DOHH2 (cell line): ENCODE measurements at regions not wholly inside any gene's neighbourhood (a gene's known extent, or its start where the extent isn't known, plus 50 kb on each side); places are given as distances from the start of the nearest gene placed in this dataset.

ENCODE experiments used
- H3F3A ChIP-seq: fragments of 200-600 bp; sonication (generic), shearing (Covaris generic); 2 replicates; pipeline ENCODE4 v1.6.0; 2016; ENCODE audit warnings: antibody characterized with exemption, mild to moderate bottlenecking; ENCODE audit not compliant: control insufficient read depth, insufficient read depth
- H3K27ac ChIP-seq: fragments of 200-600 bp; sonication (generic); 2 replicates; pipeline ENCODE4 v1.5.1; 2014; ENCODE audit warnings: low read depth, mild to moderate bottlenecking, low read length, moderate library complexity
- H3K27me3 ChIP-seq: fragments of 200-600 bp; sonication (generic); 2 replicates; pipeline ENCODE4 v1.6.1; 2014; ENCODE audit warnings: mild to moderate bottlenecking, low read length, mixed read lengths; ENCODE audit not compliant: control insufficient read depth
- H3K36me3 ChIP-seq: fragments of 200-600 bp; sonication (generic); 2 replicates; pipeline ENCODE4 v1.6.1; 2014; ENCODE audit warnings: mild to moderate bottlenecking, low read length, moderate library complexity, mixed read lengths; ENCODE audit not compliant: control insufficient read depth
- H3K4me1 ChIP-seq: fragments of 200-600 bp; sonication (generic); 2 replicates; pipeline ENCODE4 v1.6.1; 2014; ENCODE audit warnings: mild to moderate bottlenecking, low read length, mixed read lengths; ENCODE audit not compliant: control insufficient read depth
- H3K4me2 ChIP-seq: fragments of 200-600 bp; sonication (generic); 2 replicates; pipeline ENCODE4 v1.6.0; 2014; ENCODE audit warnings: mild to moderate bottlenecking, low read length, moderate library complexity
- H3K4me3 ChIP-seq: fragments of 200-600 bp; sonication (generic); 2 replicates; pipeline ENCODE4 v1.5.1; 2014; ENCODE audit warnings: mild to moderate bottlenecking, low read length, mixed read lengths
- H3K79me2 ChIP-seq: fragments of 200-600 bp; sonication (generic); 2 replicates; pipeline ENCODE4 v1.6.1; 2014; ENCODE audit warnings: mild to moderate bottlenecking, low read length, mixed read lengths; ENCODE audit not compliant: control insufficient read depth
- H3K9me2 ChIP-seq: fragments of 200-600 bp; sonication (generic); replicated peaks from 2 replicates; pipeline ENCODE4 v1.6.1; 2014; ENCODE audit warnings: mild to moderate bottlenecking, low read length, mixed read lengths; ENCODE audit not compliant: control insufficient read depth
- H3K9me3 ChIP-seq: fragments of 200-600 bp; sonication (generic); 2 replicates; pipeline ENCODE4 v1.6.1; 2014; ENCODE audit warnings: antibody characterized with exemption, low read length, mixed read lengths; ENCODE audit not compliant: control insufficient read depth, insufficient read depth
- H4K20me1 ChIP-seq: fragments of 200-600 bp; sonication (generic); 2 replicates; pipeline ENCODE4 v1.6.0; 2014; ENCODE audit warnings: low read depth, mild to moderate bottlenecking, antibody characterized with exemption, low read length, moderate library complexity; ENCODE audit not compliant: control insufficient read depth, insufficient read depth
- CTCF ChIP-seq: fragments of 200-600 bp; sonication (generic); IDR thresholded peaks from one replicate; pipeline ENCODE4 v1.5.1; 2014; ENCODE audit warnings: antibody characterized with exemption, mild to moderate bottlenecking, low read depth, low read length; ENCODE audit not compliant: poor library complexity, severe bottlenecking
- EZH2phosphoT487 ChIP-seq: fragments of 200-600 bp; sonication (generic); IDR thresholded peaks from 2 replicates; pipeline ENCODE4 v1.6.1; 2017; ENCODE audit warnings: borderline replicate concordance, mild to moderate bottlenecking, antibody characterized with exemption, low read length, moderate library complexity, mixed read lengths

DNA sequence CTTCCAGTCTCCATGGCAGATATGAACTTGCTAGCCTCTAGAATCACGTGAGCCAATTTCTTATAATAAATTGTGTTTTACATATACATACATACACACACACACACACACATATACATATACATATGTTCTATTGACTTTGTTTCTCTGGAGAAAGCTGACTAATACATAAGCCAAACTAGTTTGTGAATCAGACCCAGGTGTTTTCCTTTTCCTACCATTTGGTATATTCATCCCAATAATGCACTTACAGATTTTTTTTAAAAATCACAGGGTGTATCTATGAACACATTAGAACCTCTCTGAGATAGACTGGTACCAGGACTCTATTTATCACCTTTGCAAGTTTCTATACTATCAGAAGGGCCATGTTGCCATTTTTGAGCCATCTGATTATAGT is 122.9 kb upstream of the KCNH8 start:
- Histone ChIP-seq H4K20me1 (no peaks in the 10 kb centered on the region), H3K4me2 (no peak overlapping the region), H3K36me3 (no peaks in the 10 kb centered on the region), H3K4me3 (no peak overlapping the region), H3F3A (no peaks in the 10 kb centered on the region), H3K27me3 (no peaks in the 10 kb centered on the region), H3K4me1 (no peaks in the 10 kb centered on the region), H3K9me2 (no peaks in the 10 kb centered on the region), H3K9me3 (no peaks in the 10 kb centered on the region), H3K27ac (no peak overlapping the region), H3K79me2 (no peaks in the 10 kb centered on the region)
- TF ChIP-seq CTCF (no peak), EZH2phosphoT487 (no peak)

DNA sequence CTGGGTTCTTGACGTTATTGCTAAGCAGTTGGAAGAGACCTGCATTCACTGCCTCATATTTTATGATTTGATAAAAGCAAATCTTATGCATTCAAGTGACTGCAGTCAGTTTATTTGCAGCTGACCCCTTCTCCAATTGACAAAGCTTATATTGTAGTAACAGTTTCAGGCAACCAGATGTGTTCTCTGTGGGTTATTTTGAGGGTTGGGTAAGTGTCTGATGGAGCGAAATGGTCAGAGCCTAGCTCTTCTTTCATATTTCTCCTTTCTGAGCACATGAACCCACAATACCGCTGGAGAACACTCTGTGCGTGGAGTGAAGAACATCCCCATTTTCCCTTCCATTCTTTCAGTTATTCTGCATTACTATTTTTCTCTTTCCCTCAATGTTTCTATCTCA is 125.8 kb upstream of the KCNH8 start:
- no peaks in the 10 kb centered on the region for H3K9me2 ChIP-seq
- H3K4me2 ChIP-seq, result no peak overlapping the region
- H3K36me3 ChIP-seq, result no peaks in the 10 kb centered on the region
- H3F3A ChIP-seq, result no peaks in the 10 kb centered on the region
- H3K4me1 ChIP-seq, result no peaks in the 10 kb centered on the region
- TF ChIP-seq CTCF, result no peak
- TF ChIP-seq EZH2phosphoT487, result no peak
- H3K4me3 ChIP-seq, result no peak overlapping the region
- H4K20me1 ChIP-seq, result no peaks in the 10 kb centered on the region
- no peaks in the 10 kb centered on the region for H3K79me2 ChIP-seq
- no peak overlapping the region for H3K27ac ChIP-seq
- no peaks in the 10 kb centered on the region for H3K9me3 ChIP-seq
- H3K27me3 ChIP-seq, result no peaks in the 10 kb centered on the region

- H3K4me3 ChIP-seq, result no peak overlapping the region
- H3K4me1 ChIP-seq, result no peaks in the 10 kb centered on the region
- H3K36me3 ChIP-seq, result no peaks in the 10 kb centered on the region
- no peaks in the 10 kb centered on the region for H3K79me2 ChIP-seq
- H3K9me2 ChIP-seq, result no peaks in the 10 kb centered on the region
- no peak overlapping the region for H3K27ac ChIP-seq
- no peaks in the 10 kb centered on the region for H3F3A ChIP-seq
- no peaks in the 10 kb centered on the region for H4K20me1 ChIP-seq
- no peaks in the 10 kb centered on the region for H3K9me3 ChIP-seq
- no peak overlapping the region for H3K4me2 ChIP-seq
- TF ChIP-seq CTCF, result no peak
- TF ChIP-seq EZH2phosphoT487, result no peak
- 0 out of 2 replicates have a peak, but pooled peaks cover 2% of the 10 kb centered on the region for H3K27me3 ChIP-seq
These were observed 131.5 kb upstream of the KCNH8 start for GRCh38 chr3:19016851-19017250.

DNA sequence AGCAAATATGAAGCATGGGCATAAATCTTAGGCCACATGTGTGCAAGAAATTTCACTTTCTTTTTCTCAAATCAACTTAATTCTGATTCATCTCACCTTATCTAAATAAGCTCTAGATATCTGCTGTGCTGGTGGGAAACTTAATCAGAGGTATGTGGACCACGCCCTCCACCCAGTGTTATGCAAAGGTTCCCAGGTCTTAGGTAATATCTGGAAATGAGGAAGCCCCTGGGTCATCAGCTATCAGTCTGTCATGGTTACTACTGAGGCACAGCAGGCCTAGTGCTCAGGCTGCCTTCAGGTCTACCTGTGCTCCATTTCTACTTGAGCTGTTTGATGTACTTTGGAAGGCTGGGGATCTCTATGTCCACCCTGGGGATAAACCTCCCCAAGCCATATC is 134.4 kb upstream of the KCNH8 start:
- Histone ChIP-seq H3K27ac (no peak overlapping the region), H3K9me2 (no peaks in the 10 kb centered on the region), H3F3A (no peaks in the 10 kb centered on the region), H3K27me3 (0 out of 2 replicates have a peak, but pooled peaks cover 2% of the 10 kb centered on the region), H3K36me3 (no peaks in the 10 kb centered on the region), H3K4me3 (no peak overlapping the region), H4K20me1 (no peaks in the 10 kb centered on the region), H3K9me3 (no peaks in the 10 kb centered on the region), H3K79me2 (no peaks in the 10 kb centered on the region), H3K4me2 (no peak overlapping the region), H3K4me1 (no peaks in the 10 kb centered on the region)
- TF ChIP-seq CTCF (no peak), EZH2phosphoT487 (no peak)
